Caco-2 (cell line): ENCODE measurements at regions not wholly inside any gene's neighbourhood (a gene's known extent, or its start where the extent isn't known, plus 50 kb on each side); places are given as distances from the start of the nearest gene placed in this dataset.
A peak's percentile ranks its signal among the peaks of the same experiment; 100 is the strongest.
"Not testable (repeated sequence)": the region's sequence is repeated elsewhere in the genome, so short reads cannot be mapped to it uniquely, and the experiment has no call there.

Source experiments
- BruUV-seq: library from RNA; stranded (reverse); fragments of 400-500 nt; replicated peaks from 2 replicates; lab custom pipeline; 2021; lab: Mats Ljungman, UMichigan
- CTCF ChIA-PET: fragments of 300-600 bp; sonication (Branson Sonifier 250); formaldehyde crosslinking; loops from one replicate; lab custom pipeline; 2022; ENCODE audit warnings: antibody characterized with exemption; lab: Charles Lee
- POLR2A ChIA-PET: fragments of 300-600 bp; sonication (Branson Sonifier 250); formaldehyde crosslinking; loops from one replicate; lab custom pipeline; 2022; ENCODE audit warnings: antibody characterized with exemption; lab: Charles Lee
- DNase-seq, 2 experiments: peaks; one replicate each; pipeline versions ENCODE4 v3.0.0 to v3.0.0-alpha.2; 2020 to 2022
- H3K27me3 ChIP-seq: replicated peaks from 2 replicates; pipeline ENCODE4 v1.6.0; 2011; ENCODE audit warnings: low read length; ENCODE audit not compliant: control insufficient read depth, insufficient read depth
- H3K36me3 ChIP-seq: 2 replicates; pipeline ENCODE4 v1.5.1; 2011; ENCODE audit warnings: low read length; ENCODE audit not compliant: control insufficient read depth, insufficient read depth
- H3K4me1 ChIP-seq: fragments of 250-450 bp; sonication (Bioruptor Pico); 2 replicates; pipeline ENCODE4 v1.5.1; 2020; ENCODE audit warnings: mild to moderate bottlenecking
- H3K4me3 ChIP-seq: 2 replicates; pipeline ENCODE4 v1.5.1; 2011; ENCODE audit warnings: low read depth, mild to moderate bottlenecking, control low read depth, low read length
- H3K9me3 ChIP-seq: fragments of 250-450 bp; sonication (Bioruptor Pico); 2 replicates; pipeline ENCODE4 v1.5.1; 2020; ENCODE audit warnings: mild to moderate bottlenecking, moderate library complexity
- H3K27ac Mint-ChIP-seq: one replicate; pipeline ENCODE4 v1.8.0; 2022; ENCODE audit warnings: mixed read lengths; ENCODE audit not compliant: unreplicated experiment
- H3K27me3 Mint-ChIP-seq: one replicate; pipeline ENCODE4 v1.8.0; 2022; ENCODE audit warnings: mixed read lengths; ENCODE audit not compliant: insufficient read depth, unreplicated experiment
- H3K36me3 Mint-ChIP-seq: one replicate; pipeline ENCODE4 v1.8.0; 2022; ENCODE audit warnings: mild to moderate bottlenecking, mixed read lengths; ENCODE audit not compliant: insufficient read depth, unreplicated experiment
- H3K4me1 Mint-ChIP-seq: one replicate; pipeline ENCODE4 v1.8.0; 2022; ENCODE audit warnings: low read depth, mixed read lengths; ENCODE audit not compliant: unreplicated experiment
- H3K4me3 Mint-ChIP-seq: one replicate; pipeline ENCODE4 v1.8.0; 2022; ENCODE audit warnings: mild to moderate bottlenecking, moderate library complexity, mixed read lengths; ENCODE audit not compliant: unreplicated experiment
- H3K9me3 Mint-ChIP-seq: one replicate; pipeline ENCODE4 v1.8.0; 2022; ENCODE audit warnings: mixed read lengths; ENCODE audit not compliant: unreplicated experiment
- CTCF ChIP-seq, 2 experiments: fragments of 200-600 bp in 1 of 2; IDR thresholded peaks; 1 replicate in 1 of 2; 2 replicates in 1 of 2; pipeline versions ENCODE4 v1.5.1 to v1.8.0; 2011 to 2022; ENCODE audit warnings: antibody characterized with exemption in 1 of 2, control low read depth in 1 of 2, inconsistent platforms in 1 of 2, low read depth in 1 of 2, low read length in 1 of 2, mild to moderate bottlenecking in 1 of 2, moderate library complexity in 1 of 2; ENCODE audit not compliant: insufficient read depth in 1 of 2, severe bottlenecking in 1 of 2, unreplicated experiment in 1 of 2
- intact Hi-C: fragments of 100-400 bp; cut with micrococcal nuclease; formaldehyde crosslinking; loops from one replicate; pipeline ENCODE4 v1.10.0; 2022; ENCODE audit not compliant: unreplicated experiment

- intact Hi-C loops: no loop called here
- Mint-ChIP-seq H3K36me3 (no peaks in the 10 kb centered on the region), H3K27ac (no peak overlapping the region), H3K4me3 (no peak overlapping the region), H3K27me3 (no peaks in the 10 kb centered on the region), H3K9me3 (peaks cover 14% of the 10 kb centered on the region), H3K4me1 (no peaks in the 10 kb centered on the region)
- TF ChIP-seq CTCF (IDR thresholded peaks at IDR 0.05; ENCODE audit: insufficient read depth in 1 of 2, low read depth in 1 of 2, low read length in 1 of 2, severe bottlenecking in 1 of 2, unreplicated experiment in 1 of 2): no peak
- no peak for DNase-seq
- no peaks in the 10 kb centered on the region for H3K36me3 ChIP-seq
- CTCF ChIA-PET: no interaction called here
- peaks cover 13% of the 10 kb centered on the region for H3K4me1 ChIP-seq
- BruUV-seq: no TSS peak
- H3K4me3 ChIP-seq: no peak overlapping the region
- peaks cover 21% of the 10 kb centered on the region for H3K9me3 ChIP-seq
- POLR2A ChIA-PET: no interaction called here
- H3K27me3 ChIP-seq: no peaks in the 10 kb centered on the region
These were observed 151.3 kb downstream of the CYB561 start for GRCh38 chr17:63294776-63295175.

- ChIA-PET CTCF (interaction anchor here (0.6 kb wide), 1 partner anchor 659 kb away, joined by 3 read pairs; no protein-coding TSS in a partner anchor), POLR2A (no interaction called here)
- Histone ChIP-seq H3K9me3 (peaks cover 21% of the 10 kb centered on the region), H3K4me1 (peaks cover 13% of the 10 kb centered on the region), H3K4me3 (no peak overlapping the region), H3K27me3 (no peaks in the 10 kb centered on the region), H3K36me3 (no peaks in the 10 kb centered on the region)
- H3K27me3 Mint-ChIP-seq: no peaks in the 10 kb centered on the region
- no peak overlapping the region for H3K27ac Mint-ChIP-seq
- BruUV-seq: no TSS peak
- intact Hi-C loops: no loop called here
- DNase-seq: peak in 1 of 2 experiments; percentile 4
- no peak overlapping the region for H3K4me3 Mint-ChIP-seq
- no peaks in the 10 kb centered on the region for H3K4me1 Mint-ChIP-seq
- no peak for TF ChIP-seq CTCF (IDR thresholded peaks at IDR 0.05; ENCODE audit: insufficient read depth in 1 of 2, low read depth in 1 of 2, low read length in 1 of 2, severe bottlenecking in 1 of 2, unreplicated experiment in 1 of 2)
- no peaks in the 10 kb centered on the region for H3K36me3 Mint-ChIP-seq
- H3K9me3 Mint-ChIP-seq: peaks cover 14% of the 10 kb centered on the region
These were observed 150.8 kb downstream of the CYB561 start for GRCh38 chr17:63295288-63295687.

- Histone ChIP-seq H3K9me3 (peaks cover 21% of the 10 kb centered on the region), H3K36me3 (no peaks in the 10 kb centered on the region), H3K4me1 (peaks cover 13% of the 10 kb centered on the region), H3K27me3 (no peaks in the 10 kb centered on the region), H3K4me3 (no peak overlapping the region)
- Mint-ChIP-seq H3K9me3 (peaks cover 14% of the 10 kb centered on the region), H3K4me1 (no peaks in the 10 kb centered on the region), H3K27ac (no peak overlapping the region), H3K27me3 (peaks cover 4% of the 10 kb centered on the region), H3K36me3 (no peaks in the 10 kb centered on the region), H3K4me3 (no peak overlapping the region)
- intact Hi-C loops: no loop called here
- DNase-seq: no peak
- POLR2A ChIA-PET: no interaction called here
- CTCF ChIA-PET: no interaction called here
- BruUV-seq: no TSS peak
- TF ChIP-seq CTCF (IDR thresholded peaks at IDR 0.05; ENCODE audit: insufficient read depth in 1 of 2, low read depth in 1 of 2, low read length in 1 of 2, severe bottlenecking in 1 of 2, unreplicated experiment in 1 of 2): no peak
These were observed 150.1 kb downstream of the CYB561 start for GRCh38 chr17:63295839-63296590.

GRCh38 chr17:63298916-63299315, 147.2 kb downstream of the CYB561 start:
- H3K27ac Mint-ChIP-seq, H3K4me3 ChIP-seq, H3K27me3 Mint-ChIP-seq, H3K27me3 ChIP-seq, H3K4me1 Mint-ChIP-seq, H3K4me3 Mint-ChIP-seq, H3K36me3 ChIP-seq, BruUV-seq, CTCF ChIA-PET, H3K36me3 Mint-ChIP-seq, POLR2A ChIA-PET, DNase-seq, intact Hi-C loops: not testable (repeated sequence)
- Histone ChIP-seq H3K4me1 (peaks cover 13% of the 10 kb centered on the region), H3K9me3 (peaks cover 21% of the 10 kb centered on the region)
- peaks cover 24% of the 10 kb centered on the region for H3K9me3 Mint-ChIP-seq
